Transverse colon (tissue), 3 donors: ENCODE measurements at regions not wholly inside any gene's neighbourhood (a gene's known extent, or its start where the extent isn't known, plus 50 kb on each side); places are given as distances from the start of the nearest gene placed in this dataset.

ENCODE experiments used
- CTCF ChIP-seq, 5 experiments: fragments of 200-600 bp in 3 of 5; fragments of 450-650 bp in 2 of 5; sonication (generic) in 3 of 5; IDR thresholded peaks; 1 replicate in 2 of 5; 2 replicates in 3 of 5; pipeline ENCODE4 v1.5.1; 2016 to 2017; ENCODE audit warnings: antibody characterized with exemption in 5 of 5, inconsistent platforms in 3 of 5, mild to moderate bottlenecking in 2 of 5, moderate library complexity in 1 of 5
- EP300 ChIP-seq: sonication (generic); formaldehyde crosslinking; IDR thresholded peaks from one replicate; pipeline ENCODE4 v1.6.1; 2017; ENCODE audit warnings: antibody characterized with exemption, low read depth
- POLR2A ChIP-seq: fragments of 450-650 bp; IDR thresholded peaks from one replicate; pipeline ENCODE4 v1.6.1; 2016; ENCODE audit warnings: antibody characterized with exemption, mild to moderate bottlenecking, moderate library complexity

- TF ChIP-seq CTCF (IDR thresholded peaks at IDR 0.05) (no peak), POLR2A (no peak), EP300 (no peak)
Observed at GRCh38 chr20:48019496-48019895, 234.2 kb upstream of the SULF2 start.
